ENCODE measurements at regions not wholly inside any gene's neighbourhood (a gene's known extent, or its start where the extent isn't known, plus 50 kb on each side); places are given as distances from the start of the nearest gene placed in this dataset.

GRCh38 chr10:113329121-113329596 lies 223.7 kb upstream of the HABP2 start:
- no peak for DNase-seq

DNA sequence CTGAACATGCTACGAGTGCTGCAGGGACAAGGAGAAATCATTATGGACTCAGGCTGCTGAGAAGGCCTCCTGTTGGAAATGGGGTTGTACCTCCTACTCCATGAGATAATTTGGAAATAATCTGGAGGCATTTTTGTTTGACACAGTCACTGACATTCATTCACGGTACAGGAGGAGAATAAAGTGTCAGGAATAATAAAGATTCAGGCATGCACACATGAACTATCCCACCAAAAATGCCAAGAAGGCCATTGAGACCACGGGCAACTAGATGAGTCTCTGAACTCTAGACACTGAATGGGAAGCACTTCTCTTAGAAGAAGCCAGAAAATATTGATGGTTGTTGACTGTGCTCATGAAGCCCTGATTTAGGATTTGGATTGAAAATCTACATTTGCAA lies 220.9 kb upstream of the HABP2 start:
- no peak for DNase-seq

DNA sequence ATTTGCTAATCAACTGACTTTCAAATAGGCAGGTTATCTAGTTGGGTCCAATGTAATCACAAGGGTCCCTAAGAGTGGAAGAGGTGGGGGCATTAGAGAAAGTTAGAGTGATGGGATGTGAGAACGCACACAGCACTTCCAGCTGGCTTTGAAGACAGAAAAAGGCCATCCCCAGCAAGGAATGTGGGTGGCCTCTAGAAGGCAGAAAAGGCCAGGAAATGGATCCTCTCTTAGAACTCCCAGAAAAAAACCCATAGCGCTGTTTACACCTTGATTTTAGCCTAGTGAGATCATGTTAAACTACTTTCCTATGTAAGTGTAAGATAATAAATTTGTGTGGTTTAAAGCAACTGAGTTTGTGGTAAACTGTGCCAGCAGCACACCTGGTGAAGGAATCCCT lies 219.5 kb upstream of the HABP2 start:
- no peak for DNase-seq

- DNase-seq = no peak
Measured at GRCh38 chr10:113335592-113335991, 217.3 kb upstream of the HABP2 start.

- peak; percentile 27 for DNase-seq
Measured at GRCh38 chr10:113336549-113337130, 216.2 kb upstream of the HABP2 start.

DNA sequence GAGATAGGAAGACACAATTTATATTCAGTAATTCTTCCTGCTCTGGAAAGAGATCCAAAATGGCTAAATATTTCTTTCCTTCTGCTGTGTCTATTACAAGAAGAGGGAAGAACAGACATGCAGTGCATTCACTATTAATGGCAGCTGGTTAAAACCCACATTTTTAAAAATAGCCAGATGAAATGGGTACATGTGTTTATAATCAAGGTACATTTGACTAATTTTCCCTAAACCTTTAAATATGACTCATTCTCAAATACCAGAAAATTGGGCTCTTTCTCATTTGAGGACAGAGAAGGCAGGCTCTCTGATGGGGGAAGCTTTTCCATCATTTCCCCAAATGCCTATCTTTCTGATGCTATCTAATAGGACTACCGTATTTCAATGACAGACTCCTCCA lies 215.7 kb upstream of the HABP2 start:
- DNase-seq = no peak

GRCh38 chr10:113339121-113339520 lies 213.7 kb upstream of the HABP2 start:
- DNase-seq = no peak

DNA sequence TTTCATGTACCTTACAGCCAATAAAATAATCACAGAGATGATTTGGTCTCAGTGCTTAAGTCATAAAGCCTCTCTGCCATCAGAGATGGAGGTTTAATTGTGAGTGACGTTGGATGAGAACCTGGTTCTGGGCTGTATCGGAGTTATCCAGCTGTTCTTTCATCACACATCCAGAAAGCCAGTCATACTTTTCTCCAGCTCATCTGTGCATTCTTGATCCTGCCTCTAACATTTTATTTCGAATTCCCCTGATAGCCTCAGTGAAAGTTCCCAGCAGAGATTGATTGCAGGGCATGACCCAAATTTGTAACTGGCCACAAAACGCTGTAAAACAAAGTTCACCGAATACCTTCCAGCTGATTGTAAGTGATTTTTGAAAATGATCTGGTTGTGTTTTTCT lies 212.6 kb upstream of the HABP2 start:
- no peak for DNase-seq

DNA sequence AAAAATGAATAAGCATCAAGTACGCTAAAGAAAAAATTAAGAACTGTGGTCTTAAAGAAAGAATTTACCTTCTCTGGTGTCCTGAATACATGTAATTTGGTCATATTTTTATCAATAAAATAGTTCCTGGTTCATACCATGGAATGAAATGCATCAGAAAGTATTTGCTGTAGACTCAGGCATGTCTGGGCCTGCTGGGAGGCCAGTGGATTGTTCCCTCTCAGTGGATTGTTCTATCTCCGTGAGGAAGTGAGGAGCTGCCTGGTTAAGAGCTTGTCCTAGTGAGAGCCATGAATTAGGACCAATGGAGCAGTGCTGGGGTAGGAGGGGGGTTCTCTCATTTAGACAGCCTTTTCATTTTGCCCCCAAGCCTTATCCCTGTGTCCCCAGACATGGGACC lies 211.7 kb upstream of the HABP2 start:
- DNase-seq = no peak

GRCh38 chr10:113345826-113346624 lies 206.8 kb upstream of the HABP2 start:
- no peak for DNase-seq

DNA sequence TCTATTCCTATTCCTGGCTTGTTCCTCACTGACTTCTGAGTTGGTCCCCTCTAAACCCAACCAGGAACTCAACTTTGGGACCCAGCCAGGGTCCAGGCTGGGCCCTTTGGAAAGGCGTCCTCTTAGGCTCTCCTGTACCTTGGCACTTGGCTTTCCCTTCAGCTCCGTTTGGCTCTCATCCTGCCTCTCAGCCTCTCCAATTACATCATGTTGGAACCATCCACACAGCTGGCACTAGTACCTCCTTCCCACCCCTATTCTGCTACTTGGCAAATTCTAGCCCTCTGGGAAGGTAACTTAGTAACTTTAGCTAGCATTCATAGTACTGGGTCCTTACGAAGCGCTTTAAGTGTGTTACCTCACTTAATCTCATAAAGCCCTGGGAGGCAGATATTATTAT lies 205.3 kb upstream of the HABP2 start:
- DNase-seq = no peak

DNA sequence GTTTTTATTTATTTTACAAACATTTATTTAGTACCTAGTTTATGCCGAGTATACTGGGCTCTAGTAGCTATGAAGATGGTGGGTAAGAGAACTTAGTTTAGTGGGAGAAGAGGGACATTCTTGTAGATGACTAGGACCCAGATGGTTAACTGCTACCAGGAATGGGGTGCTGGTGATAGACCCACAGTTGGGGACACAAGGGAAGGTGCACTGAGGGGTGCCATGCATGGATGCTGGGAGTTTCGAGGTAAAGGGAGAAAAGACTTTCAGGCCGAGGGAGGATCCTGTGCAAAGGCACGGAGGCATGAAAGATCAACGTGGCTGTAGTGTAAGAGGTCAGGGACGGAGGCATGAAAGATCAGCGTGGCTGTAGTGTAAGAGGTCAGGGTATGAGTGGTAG lies 204.2 kb upstream of the HABP2 start:
- DNase-seq = no peak

- DNase-seq = no peak
Measured at GRCh38 chr10:113350311-113351040, 202.4 kb upstream of the HABP2 start.

DNA sequence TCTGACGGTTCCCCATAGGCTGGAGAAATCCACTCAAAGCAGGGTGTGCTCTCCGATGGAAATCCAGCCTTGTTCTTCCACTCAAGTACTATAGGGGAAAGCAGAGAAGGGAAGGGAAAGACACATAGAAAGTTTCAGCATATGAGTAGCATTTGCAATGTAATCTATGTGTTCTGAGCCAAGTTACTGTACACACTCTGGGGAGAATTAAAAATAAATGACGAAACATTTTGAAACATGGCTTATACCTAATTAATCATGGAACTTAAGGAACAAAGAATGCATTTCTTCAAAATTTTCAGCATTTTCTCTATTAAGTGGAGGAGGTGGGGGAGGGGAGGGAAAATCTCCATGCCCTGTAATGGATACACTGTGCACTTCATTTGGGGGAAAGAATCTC lies 198.1 kb upstream of the HABP2 start:
- peak; percentile 35 for DNase-seq

GRCh38 chr10:113356794-113357680 lies 195.8 kb upstream of the HABP2 start:
- DNase-seq = peak; percentile 70

DNA sequence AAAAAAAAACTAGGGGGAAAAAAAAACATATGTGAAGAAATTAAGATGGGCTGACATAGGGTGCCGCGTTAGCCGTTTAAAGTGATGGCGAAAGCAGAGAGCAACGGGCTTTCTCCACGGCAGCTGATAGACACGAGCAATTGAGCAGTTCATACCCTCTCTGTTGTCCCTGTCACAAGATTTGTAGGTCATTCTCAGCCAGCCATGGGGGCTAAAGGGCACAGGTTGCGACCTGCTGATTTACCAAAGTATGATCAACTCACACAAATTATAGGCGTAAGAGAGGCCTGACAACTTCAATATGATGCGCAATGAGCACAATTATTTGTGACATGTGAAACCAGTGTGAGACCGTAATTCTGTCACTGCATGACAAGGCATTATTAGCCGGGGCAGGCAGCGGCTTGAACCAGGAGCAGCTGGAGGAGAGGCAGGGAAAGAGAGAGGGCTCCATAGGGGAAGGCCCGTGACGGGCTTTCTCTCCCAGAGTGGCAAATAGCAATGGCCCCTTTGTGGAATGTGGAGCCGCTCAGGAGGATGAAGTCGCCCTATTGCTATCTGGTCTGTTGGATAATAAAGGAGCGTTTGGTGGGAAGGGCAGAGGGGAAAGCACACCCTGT lies 195.1 kb upstream of the HABP2 start:
- peak; percentile 96 for DNase-seq

DNA sequence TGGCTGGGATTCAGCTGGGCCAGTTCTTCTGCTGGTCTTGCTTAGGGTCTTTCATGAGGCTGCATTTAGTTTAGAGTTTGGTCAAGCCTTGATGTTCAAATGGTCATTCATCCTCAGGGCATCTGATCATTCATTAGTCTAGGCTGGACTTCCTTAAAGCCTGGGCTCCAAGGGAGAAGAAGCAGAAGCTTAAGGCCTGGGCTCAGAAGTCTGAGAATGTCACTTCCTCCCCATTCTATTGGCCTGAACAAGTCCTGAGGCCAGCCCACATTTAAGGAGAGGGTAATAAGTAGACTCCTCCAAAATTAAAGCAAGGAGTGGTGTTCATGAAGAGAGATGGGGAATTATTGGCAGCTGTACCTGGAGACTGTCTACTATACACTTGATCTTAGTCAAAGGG lies 193.2 kb upstream of the HABP2 start:
- DNase-seq = no peak

GRCh38 chr10:113360870-113361269 lies 192.0 kb upstream of the HABP2 start:
- peak; percentile 33 for DNase-seq

GRCh38 chr10:113362645-113363091 lies 190.2 kb upstream of the HABP2 start:
- peak; percentile 37 for DNase-seq

- DNase-seq = no peak
Measured at GRCh38 chr10:113364227-113364626, 188.6 kb upstream of the HABP2 start.

GRCh38 chr10:113368666-113369364 lies 184.0 kb upstream of the HABP2 start:
- no peak for DNase-seq

GRCh38 chr10:113369365-113369694 lies 183.5 kb upstream of the HABP2 start:
- no peak for DNase-seq

Measured in eye (tissue), 1 donor.